H1 (cell line): ENCODE measurements at regions not wholly inside any gene's neighbourhood (a gene's known extent, or its start where the extent isn't known, plus 50 kb on each side); places are given as distances from the start of the nearest gene placed in this dataset.

Source experiments
- CTCF ChIA-PET: fragments of 300-600 bp; sonication (Branson Sonifier 250); formaldehyde crosslinking; loops from one replicate; lab custom pipeline; 2021; ENCODE audit not compliant: partially characterized antibody; lab: Charles Lee
- POLR2A ChIA-PET: fragments of 300-600 bp; sonication (Branson Sonifier 250); formaldehyde crosslinking; loops from one replicate; lab custom pipeline; 2021; ENCODE audit warnings: inconsistent platforms; ENCODE audit not compliant: partially characterized antibody; lab: Charles Lee
- DNase-seq, 2 experiments: peaks; one replicate each; pipeline versions ENCODE4 v3.0.0 to v3.0.0-alpha.2; 2010 to 2022; ENCODE audit warnings: low spot score in 2 of 2, low read depth in 1 of 2, mixed read lengths in 1 of 2
- FAIRE-seq: peaks from 2 replicates; lab custom pipeline; 2011; peaks lifted over from hg19 to GRCh38; lab: Jason Lieb, UNC
- H2AFZ ChIP-seq: 2 replicates; pipeline ENCODE4 v1.8.1; 2012; ENCODE audit warnings: low read length, inconsistent platforms
- H2AK5ac ChIP-seq: 2 replicates; pipeline ENCODE4 v1.6.1; 2013; ENCODE audit warnings: low read depth, low read length
- H2BK120ac ChIP-seq: replicated peaks from 2 replicates; pipeline ENCODE3; 2013; ENCODE audit warnings: low read depth, low read length, inconsistent platforms
- H2BK12ac ChIP-seq: 2 replicates; pipeline ENCODE4 v1.6.1; 2013; ENCODE audit warnings: low read depth, low read length
- H2BK15ac ChIP-seq: 2 replicates; pipeline ENCODE4 v1.6.1; 2013; ENCODE audit warnings: low read length
- H2BK20ac ChIP-seq: 2 replicates; pipeline ENCODE4 v1.6.1; 2013; ENCODE audit warnings: low read length
- H2BK5ac ChIP-seq: 2 replicates; pipeline ENCODE4 v1.6.1; 2013; ENCODE audit warnings: low read depth, low read length
- H3K14ac ChIP-seq: 2 replicates; pipeline ENCODE4 v1.6.1; 2013; ENCODE audit warnings: inconsistent platforms; ENCODE audit not compliant: insufficient read length
- H3K18ac ChIP-seq: 2 replicates; pipeline ENCODE4 v1.6.1; 2013; ENCODE audit warnings: low read length; ENCODE audit errors: extremely low read depth
- H3K23ac ChIP-seq: 2 replicates; pipeline ENCODE4 v1.6.1; 2013; ENCODE audit warnings: inconsistent platforms; ENCODE audit not compliant: insufficient read length
- H3K23me2 ChIP-seq: 2 replicates; pipeline ENCODE4 v1.6.1; 2013; ENCODE audit warnings: low read depth, low read length
- H3K27ac ChIP-seq: 2 replicates; pipeline ENCODE4 v1.6.1; 2011; ENCODE audit warnings: low read depth, low read length, inconsistent platforms
- H3K27me3 ChIP-seq, 4 experiments: replicated peaks in 1 of 4; 1 replicate in 1 of 4; 2 replicates in 3 of 4; pipeline versions ENCODE4 v1.6.1 to v1.8.1; 2011 to 2013; ENCODE audit warnings: low read length in 3 of 4, mild to moderate bottlenecking in 3 of 4, inconsistent platforms in 2 of 4, mixed read lengths in 2 of 4, moderate library complexity in 1 of 4; ENCODE audit not compliant: control insufficient read depth in 3 of 4, insufficient read depth in 3 of 4; ENCODE audit errors: extremely low read depth in 1 of 4
- H3K36me3 ChIP-seq, 4 experiments: 2 replicates each; pipeline versions ENCODE4 v1.6.1 to v1.8.1; 2011 to 2013; ENCODE audit warnings: mild to moderate bottlenecking in 4 of 4, low read length in 3 of 4, moderate library complexity in 2 of 4, control low read depth in 1 of 4, inconsistent platforms in 1 of 4; ENCODE audit not compliant: insufficient read depth in 4 of 4, control insufficient read depth in 2 of 4
- H3K4ac ChIP-seq: replicated peaks from 2 replicates; pipeline ENCODE3; 2013; ENCODE audit warnings: low read length, low read depth, mixed read lengths, inconsistent platforms; ENCODE audit not compliant: insufficient read length
- H3K4me1 ChIP-seq, 4 experiments: replicated peaks in 1 of 4; 1 replicate in 1 of 4; 2 replicates in 3 of 4; pipeline versions ENCODE4 v1.6.1 to v1.8.1; 2011 to 2013; ENCODE audit warnings: low read length in 3 of 4, inconsistent platforms in 2 of 4, mixed read lengths in 1 of 4; ENCODE audit not compliant: insufficient read depth in 4 of 4, control insufficient read depth in 3 of 4
- H3K4me2 ChIP-seq, 2 experiments: 2 replicates each; pipeline versions ENCODE4 v1.6.1 to v1.8.1; 2011 to 2013; ENCODE audit warnings: low read depth in 2 of 2, low read length in 2 of 2, control low read depth in 1 of 2, inconsistent platforms in 1 of 2, mild to moderate bottlenecking in 1 of 2; ENCODE audit not compliant: insufficient read depth in 1 of 2
- H3K4me3 ChIP-seq, 4 experiments: fragments of 200-600, 300-600 bp in 1 of 4; sonication (generic), shearing (Covaris generic), sonication (Bioruptor Twin) in 1 of 4; 2 replicates each; pipeline versions ENCODE4 v1.5.1 to v1.8.1; 2011 to 2016; ENCODE audit warnings: low read length in 4 of 4, low read depth in 3 of 4, control low read depth in 2 of 4, inconsistent platforms in 2 of 4, mild to moderate bottlenecking in 2 of 4, mixed read lengths in 1 of 4, moderate library complexity in 1 of 4; ENCODE audit not compliant: insufficient read depth in 2 of 4; ENCODE audit errors: extremely low read depth in 1 of 4
- H3K56ac ChIP-seq: replicated peaks from 2 replicates; pipeline ENCODE3; 2013; ENCODE audit warnings: low read depth, mild to moderate bottlenecking, mixed read lengths, low read length, inconsistent platforms; ENCODE audit not compliant: insufficient read length
- H3K79me1 ChIP-seq: 2 replicates; pipeline ENCODE4 v1.6.1; 2013; ENCODE audit warnings: low read depth, low read length, control low read depth
- H3K79me2 ChIP-seq, 2 experiments: 2 replicates each; pipeline versions ENCODE4 v1.6.1 to v1.8.1; 2012 to 2013; ENCODE audit warnings: low read length in 2 of 2, mild to moderate bottlenecking in 2 of 2, inconsistent platforms in 1 of 2; ENCODE audit not compliant: insufficient read depth in 2 of 2, control insufficient read depth in 1 of 2
- H3K9ac ChIP-seq, 4 experiments: replicated peaks in 1 of 4; 1 replicate in 1 of 4; 2 replicates in 3 of 4; pipeline versions ENCODE4 v1.6.1 to v1.8.1; 2011 to 2013; ENCODE audit warnings: low read depth in 3 of 4, low read length in 3 of 4, control low read depth in 2 of 4, mild to moderate bottlenecking in 2 of 4, moderate library complexity in 2 of 4, inconsistent platforms in 1 of 4; ENCODE audit errors: extremely low read depth in 1 of 4
- H3K9me3 ChIP-seq, 2 experiments: 2 replicates each; pipeline versions ENCODE4 v1.6.1 to v1.8.1; 2012 to 2013; ENCODE audit warnings: mild to moderate bottlenecking in 2 of 2, moderate library complexity in 2 of 2, control low read depth in 1 of 2, inconsistent platforms in 1 of 2, low read depth in 1 of 2, low read length in 1 of 2, mixed read lengths in 1 of 2; ENCODE audit not compliant: insufficient read depth in 2 of 2
- H4K20me1 ChIP-seq, 2 experiments: replicated peaks in 1 of 2; 2 replicates each; pipeline versions ENCODE3 to v1.8.1; 2011 to 2013; ENCODE audit warnings: inconsistent platforms in 2 of 2, low read length in 2 of 2, mild to moderate bottlenecking in 1 of 2; ENCODE audit not compliant: insufficient read depth in 2 of 2, control insufficient read depth in 1 of 2
- H4K5ac ChIP-seq: 2 replicates; pipeline ENCODE4 v1.6.1; 2013; ENCODE audit warnings: low read length, low read depth, mixed read lengths, inconsistent platforms; ENCODE audit not compliant: insufficient read length
- H4K8ac ChIP-seq: 2 replicates; pipeline ENCODE4 v1.8.0; 2013; ENCODE audit warnings: mild to moderate bottlenecking, moderate library complexity, low read length, inconsistent platforms; ENCODE audit not compliant: insufficient read depth; ENCODE audit errors: extremely low read depth
- H4K91ac ChIP-seq: replicated peaks from 2 replicates; pipeline ENCODE3; 2013; ENCODE audit warnings: low read length, mixed read lengths, inconsistent platforms; ENCODE audit not compliant: insufficient read length
- CBX8 ChIP-seq: fragments of 300-800, 300-1000 bp; sonication (generic); IDR thresholded peaks from 2 replicates; pipeline ENCODE4 v1.7.1; 2016; ENCODE audit warnings: low read depth, low read length, borderline replicate concordance
- CHD1 ChIP-seq: IDR thresholded peaks from 2 replicates; pipeline ENCODE4 v1.6.1; 2012; ENCODE audit warnings: low read depth, low read length, improper control_type of control experiment
- EP300 ChIP-seq, 2 experiments: IDR thresholded peaks; 1 replicate in 1 of 2; 2 replicates in 1 of 2; pipeline ENCODE4 v1.6.1; 2011 to 2012; ENCODE audit warnings: low read depth in 2 of 2, low read length in 2 of 2, mild to moderate bottlenecking in 2 of 2, borderline replicate concordance in 1 of 2, inconsistent platforms in 1 of 2, moderate library complexity in 1 of 2
- HDAC6 ChIP-seq: IDR thresholded peaks from one replicate; pipeline ENCODE4 v1.7.1; 2012; ENCODE audit warnings: low read depth, mild to moderate bottlenecking, inconsistent platforms, low read length, moderate library complexity
- JUN ChIP-seq: IDR thresholded peaks from 2 replicates; pipeline ENCODE4 v1.6.1; 2011; ENCODE audit warnings: low read depth, mild to moderate bottlenecking, improper control_type of control experiment, low read length
- KDM1A ChIP-seq: fragments of 200-600, 300-600 bp; sonication (generic); IDR thresholded peaks from 2 replicates; pipeline ENCODE4 v1.7.1; 2016; ENCODE audit warnings: mild to moderate bottlenecking, low read length, borderline replicate concordance
- MAFK ChIP-seq: IDR thresholded peaks from 2 replicates; pipeline ENCODE4 v1.6.1; 2012; ENCODE audit warnings: low read depth, mild to moderate bottlenecking, improper control_type of control experiment, low read length
- MAX ChIP-seq: IDR thresholded peaks from 2 replicates; pipeline ENCODE4 v1.6.1; 2012; ENCODE audit warnings: inconsistent platforms
- SIN3A ChIP-seq, 2 experiments: IDR thresholded peaks in 1 of 2; conservative IDR thresholded peaks in 1 of 2; 2 replicates each; pipeline ENCODE4 v1.6.1; 2011 to 2012; ENCODE audit warnings: low read length in 2 of 2, improper control_type of control experiment in 1 of 2, low read depth in 1 of 2, mild to moderate bottlenecking in 1 of 2
- TAF7 ChIP-seq: optimal IDR thresholded peaks from 2 replicates; pipeline ENCODE3; 2011; ENCODE audit warnings: low read depth, mild to moderate bottlenecking, inconsistent platforms, low read length, moderate library complexity, borderline replicate concordance
- TCF12 ChIP-seq: IDR thresholded peaks from 2 replicates; pipeline ENCODE4 v1.6.1; 2011; ENCODE audit warnings: low read depth, mild to moderate bottlenecking, low read length
- TEAD4 ChIP-seq: IDR thresholded peaks from 2 replicates; pipeline ENCODE4 v1.6.1; 2012; ENCODE audit warnings: low read depth, low read length, inconsistent platforms, mixed read lengths
- WGBS, 2 experiments: shearing (Covaris generic) in 1 of 2; methylation state at CpG; one replicate each; pipeline versions ENCODE4 v1.1.6 to v1.1.7; 2013 to 2015; ENCODE audit warnings: low lambda C conversion rate in 2 of 2, mixed read lengths in 2 of 2, inconsistent platforms in 1 of 2, low coverage in 1 of 2, missing lambda C conversion rate in 1 of 2; ENCODE audit not compliant: insufficient replicate concordance in 2 of 2, insufficient coverage in 1 of 2, insufficient read length in 1 of 2; ENCODE audit errors: extremely low coverage in 1 of 2, missing lambda C conversion rate in 1 of 2; 5-methylcytosine and 5-hydroxymethylcytosine counted together

DNA sequence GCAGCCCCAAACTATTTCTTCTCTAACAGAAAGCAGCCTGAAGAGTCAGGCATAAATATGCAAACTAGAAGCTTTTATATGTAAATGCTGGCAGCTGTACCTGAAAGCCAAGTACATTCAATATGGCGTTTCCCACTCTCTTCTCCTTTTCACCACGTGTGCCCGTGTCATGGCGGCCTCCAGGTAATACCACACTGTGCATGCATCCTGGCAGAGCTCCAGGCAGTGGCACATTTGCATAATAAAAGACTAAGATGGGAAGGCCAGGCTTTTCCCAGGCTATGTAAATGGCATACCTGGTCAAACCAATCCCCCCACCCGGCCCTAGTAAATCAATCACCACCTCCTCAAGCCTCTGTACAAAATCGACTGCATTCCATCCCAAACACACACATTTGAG, 120.6 kb downstream of the MMUT start:
- Histone ChIP-seq H2AFZ (no peak overlapping the region), H2BK15ac (no peak overlapping the region), H4K91ac (no peak overlapping the region), H3K79me2 (no peaks in the 10 kb centered on the region), H3K14ac (no peak overlapping the region), H3K18ac (peak overlapping the region; percentile 89), H4K20me1 (no peaks in the 10 kb centered on the region), H4K5ac (peak overlapping the region; percentile 89), H3K27me3 (no peaks in the 10 kb centered on the region), H3K27ac (peak overlapping the region; percentile 46; the same call in 1 of the 2 replicates), H2BK20ac (peak overlapping the region; percentile 77), H2BK12ac (peak overlapping the region; percentile 86), H3K79me1 (no peaks in the 10 kb centered on the region), H3K36me3 (peaks cover 0 to 11% (median 2%) of the 10 kb centered on the region in 4 experiments; a peak in 2 of 8 replicates), H3K4me2 (peak overlapping the region; percentile 24 to 50; a peak in 2 of 4 replicates), H3K56ac (no peak overlapping the region), H3K9ac (no peak overlapping the region), H3K4ac (peak overlapping the region; percentile 17), H2AK5ac (peak overlapping the region; percentile 54; the same call in 1 of the 2 replicates), H2BK5ac (peak overlapping the region; percentile 49; the same call in 1 of the 2 replicates), H2BK120ac (no peak overlapping the region), H4K8ac (no peak overlapping the region), H3K23me2 (no peaks in the 10 kb centered on the region), H3K23ac (no peak overlapping the region), H3K4me1 (peaks cover 0 to 7% (median 2%) of the 10 kb centered on the region in 4 experiments; a peak in 4 of 7 replicates), H3K4me3 (peak overlapping the region in 1 of 4 experiments; percentile 16; a peak in 1 of 8 replicates), H3K9me3 (peaks cover 10 to 12% of the 10 kb centered on the region in 2 experiments; a peak in 2 of 4 replicates)
- peak; percentile 79 for FAIRE-seq
- DNase-seq = peak; percentile 64 to 72
- CTCF ChIA-PET = interaction anchor here (1.1 kb wide), 1 partner anchor 384 kb away, joined by 3 read pairs; no protein-coding TSS in a partner anchor
- POLR2A ChIA-PET = interaction anchor here (1.0 kb wide), 2 partner anchors 10 to 68 kb away, joined by 4 to 5 read pairs; no protein-coding TSS in a partner anchor
- 19% methylated on average over 5 of the region's 6 CpGs; no CpG with 5 or more reads in 1 of the 2 experiments for WGBS, 2 experiments
- TF ChIP-seq SIN3A (conservative IDR thresholded peaks at IDR 0.05 in 1 of 2, IDR thresholded peaks at IDR 0.05 in 1 of 2; ENCODE audit: low read depth in 1 of 2, low read length in 2 of 2) = peak in 1 of 2 experiments; percentile 61; a peak in 1 of 4 replicates
- no peak for TF ChIP-seq HDAC6
- no peak for TF ChIP-seq KDM1A
- peak; percentile 98 for TF ChIP-seq MAX
- no peak for TF ChIP-seq MAFK
- TF ChIP-seq CHD1 = no peak
- TF ChIP-seq TAF7 = no peak
- peak; percentile 64; the same call in 1 of the 2 replicates for TF ChIP-seq TEAD4
- TF ChIP-seq JUN = no peak
- 0 out of 2 replicates have a peak, but pooled peaks have one; percentile 58 for TF ChIP-seq TCF12
- no peak for TF ChIP-seq CBX8
- peak in 1 of 2 experiments; percentile 80; a peak in 1 of 3 replicates for TF ChIP-seq EP300 (IDR thresholded peaks at IDR 0.05; ENCODE audit: borderline replicate concordance in 1 of 2, low read depth in 2 of 2, low read length in 2 of 2)
